DND-41 (cell line): ENCODE measurements at regions not wholly inside any gene's neighbourhood (a gene's known extent, or its start where the extent isn't known, plus 50 kb on each side); places are given as distances from the start of the nearest gene placed in this dataset.

Experiments used
- CTCF ChIP-seq: IDR thresholded peaks from 2 replicates; pipeline ENCODE4 v1.5.1; 2012; ENCODE audit warnings: borderline replicate concordance, low read length, moderate library complexity, mild to moderate bottlenecking; ENCODE audit not compliant: poor library complexity, severe bottlenecking; ENCODE audit errors: extremely low read depth
- EZH2 ChIP-seq: IDR thresholded peaks from 3 replicates; pipeline ENCODE4 v1.6.1; 2012; ENCODE audit warnings: borderline replicate concordance, low read depth, mild to moderate bottlenecking, moderate library complexity, low read length, inconsistent platforms; ENCODE audit not compliant: severe bottlenecking

- no peak for TF ChIP-seq CTCF
- no peak for TF ChIP-seq EZH2
These were observed 329.4 kb upstream of the BOD1L1 start for GRCh38 chr4:13956947-13957346.
